Body of pancreas (tissue), 4 donors: ENCODE measurements at regions not wholly inside any gene's neighbourhood (a gene's known extent, or its start where the extent isn't known, plus 50 kb on each side); places are given as distances from the start of the nearest gene placed in this dataset.

Source experiments
- CTCF ChIP-seq, 7 experiments: fragments of 450-650 bp in 4 of 7; fragments of 200-600 bp in 3 of 7; sonication (generic) in 3 of 7; IDR thresholded peaks; one replicate each; pipeline ENCODE4 v1.5.1; 2016 to 2019; ENCODE audit warnings: antibody characterized with exemption in 7 of 7
- POLR2A ChIP-seq, 3 donors: fragments of 450-650 bp; IDR thresholded peaks; one replicate each; pipeline ENCODE4 v1.6.1; 2016; ENCODE audit warnings: antibody characterized with exemption in 3 of 3, mild to moderate bottlenecking in 2 of 3

- no peak for TF ChIP-seq CTCF (IDR thresholded peaks at IDR 0.05)
- TF ChIP-seq POLR2A (IDR thresholded peaks at IDR 0.05), result no peak
These were observed 600.9 kb downstream of the PLCL1 start for GRCh38 chr2:198405311-198405710.
